ENCODE measurements at regions not wholly inside any gene's neighbourhood (a gene's known extent, or its start where the extent isn't known, plus 50 kb on each side); places are given as distances from the start of the nearest gene placed in this dataset.
"Not testable (repeated sequence)": the region's sequence is repeated elsewhere in the genome, so short reads cannot be mapped to it uniquely, and the experiment has no call there.

GRCh38 chr3:173238091-173238490 is 97.1 kb upstream of the SPATA16 start:
- TF ChIP-seq, protein P1, sequence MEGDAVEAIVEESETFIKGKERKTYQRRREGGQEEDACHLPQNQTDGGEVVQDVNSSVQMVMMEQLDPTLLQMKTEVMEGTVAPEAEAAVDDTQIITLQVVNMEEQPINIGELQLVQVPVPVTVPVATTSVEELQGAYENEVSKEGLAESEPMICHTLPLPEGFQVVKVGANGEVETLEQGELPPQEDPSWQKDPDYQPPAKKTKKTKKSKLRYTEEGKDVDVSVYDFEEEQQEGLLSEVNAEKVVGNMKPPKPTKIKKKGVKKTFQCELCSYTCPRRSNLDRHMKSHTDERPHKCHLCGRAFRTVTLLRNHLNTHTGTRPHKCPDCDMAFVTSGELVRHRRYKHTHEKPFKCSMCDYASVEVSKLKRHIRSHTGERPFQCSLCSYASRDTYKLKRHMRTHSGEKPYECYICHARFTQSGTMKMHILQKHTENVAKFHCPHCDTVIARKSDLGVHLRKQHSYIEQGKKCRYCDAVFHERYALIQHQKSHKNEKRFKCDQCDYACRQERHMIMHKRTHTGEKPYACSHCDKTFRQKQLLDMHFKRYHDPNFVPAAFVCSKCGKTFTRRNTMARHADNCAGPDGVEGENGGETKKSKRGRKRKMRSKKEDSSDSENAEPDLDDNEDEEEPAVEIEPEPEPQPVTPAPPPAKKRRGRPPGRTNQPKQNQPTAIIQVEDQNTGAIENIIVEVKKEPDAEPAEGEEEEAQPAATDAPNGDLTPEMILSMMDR (IDR thresholded peaks at IDR 0.05; ENCODE audit: control insufficient read depth, insufficient read depth, low read depth, low read length, missing control alignments) = no peak
- H3K4me3 ChIP-seq (ENCODE audit: control insufficient read depth, low read depth, low read length) = no peak overlapping the region

GRCh38 chr3:173225351-173225750 is 84.3 kb upstream of the SPATA16 start:
- TF ChIP-seq, protein P1 (IDR thresholded peaks at IDR 0.05; ENCODE audit: control insufficient read depth, insufficient read depth, low read depth, low read length, missing control alignments) = no peak
- no peak for DNase-seq (ENCODE audit: low read depth)
- H3K4me3 ChIP-seq (ENCODE audit: control insufficient read depth, low read depth, low read length) = no peak overlapping the region

More at GRCh38 chr3:173238091-173238490, 97.1 kb upstream of the SPATA16 start:
- DNase-seq (ENCODE audit: low read depth) = no peak

DNA sequence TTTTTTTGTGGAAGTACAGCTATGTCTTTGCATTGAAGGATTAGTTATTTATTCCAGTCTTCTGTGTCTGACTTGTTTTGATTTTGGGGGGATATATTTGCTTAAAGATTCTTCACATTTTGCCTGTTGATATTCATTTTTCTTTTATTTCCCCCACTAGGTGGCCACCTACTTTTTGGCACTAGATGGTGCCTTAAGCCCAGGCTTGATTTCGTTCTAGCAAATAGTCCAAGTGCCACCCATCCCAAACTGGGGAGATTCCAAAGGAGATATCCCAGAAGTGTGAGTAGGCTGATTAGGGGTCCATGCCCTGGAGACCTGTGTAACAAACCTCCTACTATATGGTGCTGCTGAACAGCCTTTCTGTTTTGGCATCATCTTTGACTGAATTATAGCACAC is 80.0 kb upstream of the SPATA16 start:
- TF ChIP-seq, protein P1 (IDR thresholded peaks at IDR 0.05; ENCODE audit: control insufficient read depth, insufficient read depth, low read depth, low read length, missing control alignments) = peak; percentile 34
- H3K4me3 ChIP-seq (ENCODE audit: control insufficient read depth, low read depth, low read length) = no peak overlapping the region
- DNase-seq (ENCODE audit: low read depth) = no peak

- TF ChIP-seq, protein P1 (IDR thresholded peaks at IDR 0.05; ENCODE audit: control insufficient read depth, insufficient read depth, low read depth, low read length, missing control alignments) = no peak
- no peak for DNase-seq (ENCODE audit: low read depth)
- no peak overlapping the region for H3K4me3 ChIP-seq (ENCODE audit: control insufficient read depth, low read depth, low read length)
These were observed 76.1 kb upstream of the SPATA16 start for GRCh38 chr3:173217127-173217526.

DNA sequence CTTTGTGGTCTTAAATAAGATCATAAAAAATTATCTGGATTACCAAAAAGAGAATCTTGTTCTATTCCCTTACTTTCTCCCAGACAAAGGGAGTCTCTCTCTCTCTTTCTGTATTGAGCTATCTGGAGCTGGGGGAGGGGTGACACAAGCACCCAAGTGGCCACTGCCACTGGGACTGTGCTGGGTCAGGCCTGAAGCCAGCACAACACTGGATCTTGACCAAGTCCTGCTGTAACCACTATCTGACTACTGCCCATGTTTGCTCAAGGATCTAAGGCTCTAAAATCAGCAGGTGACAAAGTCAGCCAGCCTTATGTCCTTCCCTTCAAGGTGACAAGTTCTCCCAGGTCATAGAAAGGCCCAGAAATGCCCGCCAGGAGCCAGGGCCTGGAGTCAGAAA is 75.0 kb upstream of the SPATA16 start:
- no peak overlapping the region for H3K4me3 ChIP-seq (ENCODE audit: control insufficient read depth, low read depth, low read length)
- no peak for DNase-seq (ENCODE audit: low read depth)
- TF ChIP-seq, protein P1 (IDR thresholded peaks at IDR 0.05; ENCODE audit: control insufficient read depth, insufficient read depth, low read depth, low read length, missing control alignments) = no peak

- DNase-seq (ENCODE audit: low read depth) = no peak
- TF ChIP-seq, protein P1 (IDR thresholded peaks at IDR 0.05; ENCODE audit: control insufficient read depth, insufficient read depth, low read depth, low read length, missing control alignments) = no peak
- no peak overlapping the region for H3K4me3 ChIP-seq (ENCODE audit: control insufficient read depth, low read depth, low read length)
These were observed 73.5 kb upstream of the SPATA16 start for GRCh38 chr3:173214576-173214975.

DNA sequence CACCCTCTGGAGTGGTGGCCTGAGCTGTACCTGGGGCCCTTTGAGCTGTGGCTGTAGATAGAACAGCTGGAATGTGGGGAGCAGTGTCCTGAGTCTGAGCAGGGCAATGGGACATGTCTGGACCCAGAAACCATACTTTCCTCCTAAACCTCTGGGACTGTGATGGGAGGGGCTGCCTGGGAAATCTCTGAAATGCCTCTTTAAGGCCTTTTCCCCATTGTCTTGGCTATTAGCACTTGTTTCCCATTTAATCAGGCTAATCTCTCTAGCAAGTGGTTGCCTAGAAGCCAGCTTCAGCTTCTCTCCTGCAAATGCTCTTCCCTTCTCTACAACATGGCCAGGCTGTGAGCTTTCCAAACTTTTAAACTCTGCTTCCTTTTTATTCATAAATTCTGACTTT is 58.5 kb upstream of the SPATA16 start:
- TF ChIP-seq, protein P1 (IDR thresholded peaks at IDR 0.05; ENCODE audit: control insufficient read depth, insufficient read depth, low read depth, low read length, missing control alignments) = no peak
- H3K4me3 ChIP-seq (ENCODE audit: control insufficient read depth, low read depth, low read length) = no peak overlapping the region
- no peak for DNase-seq (ENCODE audit: low read depth)

DNA sequence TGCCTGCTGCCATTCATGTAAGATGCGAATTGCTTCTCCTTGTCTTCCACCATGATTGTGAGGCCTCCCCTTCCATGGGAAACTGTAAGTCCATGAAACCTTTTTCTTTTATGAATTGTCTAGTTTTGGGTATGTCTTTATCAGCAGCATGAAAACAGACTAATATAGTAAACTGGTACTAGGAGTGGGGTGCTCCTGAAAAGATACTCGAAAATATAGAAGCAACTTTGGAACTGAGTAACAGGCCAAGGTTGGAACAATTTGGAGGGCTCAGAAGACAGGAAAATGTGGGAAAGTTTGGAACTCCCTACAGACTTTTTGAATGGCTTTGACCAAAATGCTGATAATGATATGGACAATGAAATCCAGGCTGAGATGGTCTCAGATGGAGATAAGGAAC is 53.8 kb upstream of the SPATA16 start:
- not testable (repeated sequence) for H3K4me3 ChIP-seq (ENCODE audit: control insufficient read depth, low read depth, low read length); DNase-seq (ENCODE audit: low read depth)

Data from AG09309 (cell line).